Activated CD4-positive, alpha-beta T cell treated with anti-CD3 and anti-CD28 coated beads, Interleukin-2, amount 50 U/mL, for 24 hours (primary cell): ENCODE measurements at regions not wholly inside any gene's neighbourhood (a gene's known extent, or its start where the extent isn't known, plus 50 kb on each side); places are given as distances from the start of the nearest gene placed in this dataset.

Source experiments
- DNase-seq, 2 donors: peaks; one replicate each; pipeline ENCODE4 v3.0.0-alpha.2; 2020; ENCODE audit warnings: low read depth in 1 of 2, low spot score in 1 of 2

DNA sequence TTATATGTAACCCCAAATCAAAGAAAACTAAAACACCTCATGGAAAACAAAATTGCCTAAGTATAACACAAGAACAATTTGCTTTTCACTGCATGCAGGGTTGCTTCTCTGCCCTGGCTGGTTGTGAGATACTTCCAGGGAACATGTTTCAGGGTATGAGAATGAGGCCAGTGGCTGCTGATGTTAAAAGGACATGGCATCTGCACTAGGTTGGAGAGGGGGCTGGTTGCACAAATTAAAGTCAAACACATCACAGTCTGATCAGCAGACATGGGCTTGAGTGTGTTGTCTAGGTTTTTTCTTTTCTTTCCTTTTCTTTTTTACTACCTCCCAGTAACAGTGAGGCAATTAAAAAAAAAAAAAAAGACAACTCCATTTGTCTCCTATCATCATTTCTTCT, 374.9 kb downstream of the MCTP2 start:
- DNase-seq: no peak

DNA sequence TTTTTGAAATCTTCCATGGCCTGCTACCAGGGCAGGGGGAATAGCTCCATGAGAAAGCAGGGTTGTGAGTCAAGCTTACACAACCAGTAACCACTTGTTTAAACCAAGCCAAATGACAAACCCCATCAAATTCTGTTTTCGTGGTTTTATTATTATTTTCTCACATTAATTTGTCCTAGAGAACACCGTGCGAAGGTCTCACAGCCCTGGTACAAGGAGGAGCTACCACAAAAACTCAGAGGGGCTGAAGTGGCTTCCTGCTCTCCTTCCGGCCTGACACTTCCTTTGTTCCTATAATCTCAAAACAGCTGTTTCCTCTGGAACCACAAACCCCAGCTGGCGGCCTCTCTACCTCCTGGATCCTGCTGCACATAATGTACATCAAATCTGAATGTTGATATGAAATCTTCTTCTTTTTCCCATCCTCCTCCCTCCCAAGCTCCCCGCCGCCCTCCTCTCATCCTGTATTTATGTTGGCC, 375.9 kb downstream of the MCTP2 start:
- DNase-seq: no peak

DNA sequence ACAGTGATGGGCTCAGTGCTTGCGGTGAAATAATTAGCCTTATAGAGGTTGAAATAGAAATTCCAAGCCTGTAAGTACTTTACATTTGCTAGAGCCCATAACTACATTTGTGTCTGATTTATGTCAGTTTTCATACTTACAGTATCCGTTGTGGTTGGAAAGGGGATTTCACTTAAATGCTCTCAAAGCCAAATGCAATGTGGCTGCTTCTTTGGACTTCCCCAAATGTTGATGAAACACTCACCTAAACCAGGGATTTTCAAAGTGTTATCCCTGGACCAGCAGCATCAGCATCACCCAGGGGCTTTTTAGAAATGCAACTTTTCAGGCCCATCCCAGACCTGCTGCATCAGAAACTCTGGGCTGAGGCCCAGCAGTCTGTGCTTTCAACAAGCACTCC, 378.7 kb downstream of the MCTP2 start:
- DNase-seq: no peak

DNA sequence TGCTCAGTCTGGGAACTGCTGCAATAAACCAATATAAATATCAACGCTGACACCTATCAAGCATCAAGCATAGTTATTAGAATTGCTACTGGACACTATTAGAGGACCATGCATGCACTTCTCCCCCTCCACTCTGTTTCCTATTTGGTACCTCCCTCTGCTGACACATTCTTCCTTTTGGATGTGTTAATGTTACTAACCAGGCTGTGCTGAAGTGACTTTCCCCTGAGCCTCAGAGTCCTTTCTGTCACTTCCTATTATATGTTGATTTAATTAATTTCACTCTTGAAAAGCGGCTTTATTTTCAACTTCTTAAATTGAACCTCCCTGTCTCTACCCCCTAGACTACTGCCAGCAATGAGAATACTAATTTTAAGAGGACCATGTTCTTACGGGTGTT, 379.1 kb downstream of the MCTP2 start:
- DNase-seq: no peak

DNA sequence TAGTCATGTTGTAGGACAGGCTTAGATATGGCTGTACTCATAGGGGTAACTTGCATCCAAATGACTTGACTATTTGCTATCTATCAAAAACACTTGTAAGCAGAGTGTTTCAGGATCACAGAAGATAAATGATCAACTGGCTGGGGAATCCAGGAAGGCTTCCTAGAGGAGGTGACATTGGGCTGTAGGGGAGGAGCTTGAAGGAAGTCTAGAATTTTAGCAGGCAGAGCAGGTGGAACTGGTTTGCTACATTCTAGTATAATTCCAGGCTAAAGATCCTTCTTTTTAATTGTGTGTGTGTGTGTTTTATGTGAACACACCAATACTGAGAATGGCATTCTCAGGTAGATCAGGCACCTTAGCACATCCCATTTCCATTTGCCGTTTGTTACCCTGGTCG, 380.3 kb downstream of the MCTP2 start:
- no peak for DNase-seq

DNA sequence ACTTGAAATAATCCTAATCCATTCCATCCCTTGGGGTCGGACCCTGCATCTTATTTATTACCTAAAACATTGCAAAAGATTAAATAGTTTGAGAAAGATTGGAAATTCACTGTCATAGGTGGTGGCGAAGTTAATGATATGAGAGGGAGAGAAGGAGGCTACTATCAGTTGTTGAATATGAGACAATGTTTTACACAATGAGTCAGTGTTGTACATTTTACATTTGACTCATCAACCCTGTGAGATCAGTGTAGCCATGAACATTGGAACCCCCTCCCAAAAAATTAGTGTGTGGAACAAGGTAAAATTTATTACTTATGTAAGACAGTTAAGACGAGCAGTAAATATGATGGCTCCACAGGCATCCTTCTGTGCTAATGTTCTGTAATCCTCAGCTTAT, 384.3 kb downstream of the MCTP2 start:
- DNase-seq: no peak

DNA sequence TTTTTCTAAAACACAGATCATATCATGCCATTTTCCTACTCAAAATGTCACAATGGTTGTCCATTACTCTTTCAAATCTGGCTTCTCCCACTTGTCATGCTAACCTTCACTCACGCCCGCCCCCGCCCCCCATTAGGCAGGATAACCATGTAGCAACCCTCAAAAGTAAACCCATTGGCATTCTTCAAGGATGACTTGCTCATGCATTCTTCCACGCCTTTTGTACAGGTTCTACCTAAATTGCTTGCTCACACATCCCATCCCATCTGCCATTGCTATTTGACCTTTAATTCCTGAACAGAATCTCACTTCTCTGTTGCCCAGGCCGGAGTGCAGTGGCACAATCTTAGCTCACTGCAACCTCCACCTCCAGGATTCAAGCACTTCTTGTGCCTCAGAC, 389.3 kb downstream of the MCTP2 start:
- no peak for DNase-seq

DNA sequence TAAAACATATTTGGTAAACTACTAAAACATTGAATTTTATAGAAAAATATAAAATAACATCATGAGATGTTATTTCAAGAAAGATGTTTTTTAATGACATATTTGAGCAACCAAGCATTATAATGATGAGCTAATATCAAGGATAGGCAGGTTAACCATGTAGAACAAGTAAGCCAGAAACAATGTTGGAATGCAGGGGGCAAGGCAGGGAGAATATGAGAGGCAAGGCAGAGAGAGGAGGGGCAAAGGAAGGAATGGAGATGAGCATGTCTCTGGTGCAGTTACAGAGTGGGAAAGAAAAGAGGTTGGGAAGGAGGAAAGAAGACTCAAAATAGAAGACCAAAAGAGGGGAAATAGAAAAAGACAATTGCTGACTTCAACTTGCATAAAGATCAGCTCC, 390.4 kb downstream of the MCTP2 start:
- DNase-seq: no peak

DNA sequence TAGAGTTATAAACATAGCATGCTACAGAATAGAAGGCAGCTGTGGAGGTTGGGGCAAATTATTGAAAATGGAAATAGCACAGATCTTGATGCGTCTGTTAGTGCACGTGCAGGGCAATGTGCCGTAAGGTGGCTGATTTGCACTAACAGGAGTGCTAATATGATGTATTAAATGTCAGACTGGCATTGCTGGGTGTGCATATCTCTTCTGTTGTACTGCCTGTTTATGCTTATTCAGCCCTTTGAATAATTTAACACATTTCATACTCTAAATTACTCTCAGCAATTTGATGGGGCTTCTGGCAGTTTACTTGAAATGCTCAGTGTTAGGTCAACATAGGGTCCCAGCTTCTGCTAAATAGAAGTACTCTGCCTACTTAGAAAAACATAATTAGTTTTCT, 395.6 kb downstream of the MCTP2 start:
- DNase-seq: no peak

DNA sequence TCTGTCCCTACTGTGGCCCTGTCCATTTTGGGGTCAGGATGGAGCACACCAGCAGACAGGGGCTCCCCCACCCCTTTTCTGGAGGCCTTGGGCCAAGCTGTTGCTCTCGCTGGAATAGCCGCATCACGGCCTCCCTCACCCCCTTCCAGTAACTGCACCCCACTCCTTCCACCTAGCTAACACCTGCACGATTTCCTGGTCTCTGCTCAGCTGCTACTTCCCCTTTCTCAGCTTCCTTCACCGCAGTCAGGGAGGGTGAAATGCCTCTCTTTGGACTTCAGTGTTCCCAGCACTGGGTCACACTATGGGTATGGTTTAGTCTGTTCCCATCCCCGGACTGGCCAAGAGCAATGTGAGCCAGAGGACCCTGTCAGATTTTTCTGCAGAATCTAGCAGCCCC, 400.2 kb downstream of the MCTP2 start:
- no peak for DNase-seq

DNA sequence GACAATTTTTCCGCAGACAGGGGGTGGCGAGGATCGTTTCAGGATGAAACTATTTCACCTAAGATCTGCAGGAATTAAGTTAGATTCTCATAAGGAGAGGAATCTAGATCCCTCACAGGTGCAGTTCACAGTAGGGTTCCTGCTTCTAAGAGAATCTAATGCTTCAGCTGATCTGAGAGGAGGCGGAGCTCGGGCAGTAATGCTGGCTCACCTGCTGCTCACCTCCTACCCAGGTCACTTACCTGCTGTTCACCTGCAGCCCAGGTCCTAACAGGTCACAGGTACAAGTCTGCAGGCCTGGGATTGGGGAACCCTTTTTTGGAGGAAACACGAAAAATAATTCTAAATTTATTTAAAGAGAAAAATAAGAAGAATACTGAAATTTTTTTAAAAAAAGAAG, 406.8 kb downstream of the MCTP2 start:
- no peak for DNase-seq

DNA sequence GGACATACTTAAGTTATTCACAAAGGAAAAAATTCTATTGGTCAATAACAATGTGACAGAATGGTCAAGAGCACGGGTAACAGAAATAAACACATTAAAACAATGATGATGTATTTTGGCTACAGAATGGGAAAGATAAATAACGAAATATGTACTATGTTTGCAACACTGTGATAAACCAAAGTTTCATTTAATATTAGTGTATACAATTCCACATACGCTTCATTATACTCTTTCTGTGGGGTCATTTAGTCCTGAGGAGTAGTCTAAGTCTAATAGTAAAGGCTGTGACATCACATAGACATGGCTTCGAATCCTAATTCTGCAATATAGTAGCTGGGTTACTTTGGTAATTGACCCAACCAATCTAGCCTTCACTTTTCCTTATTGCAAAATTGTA, 408.3 kb downstream of the MCTP2 start:
- DNase-seq: no peak

DNA sequence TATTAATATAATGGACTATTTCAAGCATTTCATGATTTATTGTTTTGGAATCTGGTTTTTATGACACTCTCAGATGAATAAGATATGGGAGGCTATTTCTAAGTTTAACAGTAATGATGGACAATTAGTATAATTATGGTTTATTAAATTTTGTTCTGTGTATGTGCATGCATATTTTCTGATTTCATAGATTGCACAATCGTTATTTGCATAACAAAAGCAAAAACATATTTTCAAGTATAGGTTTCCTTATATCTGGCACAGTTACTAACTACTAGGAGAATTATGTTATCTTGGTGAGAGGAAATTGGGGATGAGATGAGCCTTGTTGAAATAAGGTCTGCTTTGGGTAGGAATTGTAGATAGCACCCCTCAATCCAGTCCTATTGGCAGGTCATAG, 413.1 kb downstream of the MCTP2 start:
- no peak for DNase-seq

DNA sequence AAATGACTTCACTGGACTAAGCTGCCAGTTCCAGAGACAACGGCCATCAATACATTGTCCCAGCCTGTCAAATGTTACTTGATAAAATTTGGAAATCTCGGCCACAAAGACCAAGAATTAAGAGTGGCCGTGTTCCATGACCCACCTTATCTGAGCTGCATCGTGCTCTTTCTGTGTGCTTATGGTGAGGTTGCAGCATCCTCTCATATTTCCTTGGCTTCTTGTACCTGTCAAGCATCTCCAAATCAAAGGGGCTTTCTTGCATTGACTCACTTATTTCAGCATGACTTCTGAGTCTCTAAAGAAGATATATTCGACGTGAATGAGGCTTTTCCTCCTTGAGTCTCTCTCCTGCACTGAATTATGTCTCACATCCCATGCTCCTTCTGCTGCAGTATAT, 421.7 kb downstream of the MCTP2 start:
- DNase-seq: no peak

DNA sequence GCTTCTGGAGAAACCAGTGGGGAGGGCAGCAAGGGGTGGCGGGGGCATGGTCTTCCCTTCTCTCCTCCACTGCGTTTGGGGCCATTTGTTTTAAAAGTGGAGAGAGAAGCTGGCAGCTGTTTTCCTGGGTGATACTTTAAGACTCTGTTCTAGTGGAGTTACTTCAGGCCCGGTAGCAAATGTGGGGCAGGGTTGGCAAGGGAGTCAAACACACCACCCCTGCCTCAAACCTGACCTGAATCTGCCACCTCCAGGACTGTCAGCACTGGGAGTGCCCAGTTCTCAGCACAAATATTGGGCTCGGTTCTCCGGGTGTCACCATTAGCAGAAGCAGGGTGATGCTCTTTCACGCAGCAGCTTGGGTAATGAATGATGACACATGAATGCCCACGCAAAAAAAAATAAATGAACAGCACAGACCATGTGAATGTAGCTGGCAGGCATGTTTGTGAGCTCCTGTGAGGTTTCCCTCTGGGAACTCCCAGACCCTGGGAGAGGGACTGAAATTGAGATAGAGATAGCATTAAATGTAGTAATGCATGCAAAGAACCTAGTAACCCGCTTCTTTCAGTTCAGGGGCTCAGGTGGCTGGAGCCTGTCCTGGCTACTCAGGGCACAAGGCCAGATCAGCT, 424.0 kb downstream of the MCTP2 start:
- no peak for DNase-seq

DNA sequence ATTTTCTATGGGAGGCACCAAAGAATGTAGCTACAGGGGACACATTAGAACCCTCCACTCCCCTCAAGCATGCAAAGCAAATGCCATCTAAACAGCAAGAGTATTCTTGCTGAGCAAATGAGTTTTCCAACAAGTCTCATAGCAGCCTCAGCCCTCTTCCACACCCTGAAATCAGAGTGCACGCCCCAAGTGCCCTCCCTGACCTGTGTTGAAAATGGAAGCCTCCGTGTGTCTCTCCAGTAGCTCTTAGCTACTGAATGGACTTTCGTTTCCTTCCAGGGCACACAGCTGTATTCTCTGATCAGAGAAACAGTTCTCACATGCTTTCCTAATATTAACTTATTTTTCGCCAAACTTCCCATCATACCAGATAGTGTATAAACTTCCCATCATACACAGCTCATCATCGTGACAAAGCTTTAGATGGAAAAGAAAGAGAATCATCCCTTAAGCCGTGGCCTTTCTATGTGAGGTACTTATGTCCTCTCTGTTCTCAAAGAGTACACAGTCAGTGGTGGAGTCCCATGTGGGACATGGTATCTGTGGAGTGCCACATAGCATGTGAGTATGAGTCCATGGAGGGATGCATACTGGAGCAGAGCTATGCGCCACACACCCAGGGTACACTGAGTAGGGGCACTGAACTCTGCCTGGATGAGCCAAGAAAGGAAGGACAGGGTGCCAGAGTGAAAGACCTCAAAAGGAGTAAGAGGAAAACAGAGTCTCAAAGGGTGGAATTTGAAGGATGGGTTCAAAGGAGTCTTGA, 434.5 kb downstream of the MCTP2 start:
- DNase-seq: no peak

DNA sequence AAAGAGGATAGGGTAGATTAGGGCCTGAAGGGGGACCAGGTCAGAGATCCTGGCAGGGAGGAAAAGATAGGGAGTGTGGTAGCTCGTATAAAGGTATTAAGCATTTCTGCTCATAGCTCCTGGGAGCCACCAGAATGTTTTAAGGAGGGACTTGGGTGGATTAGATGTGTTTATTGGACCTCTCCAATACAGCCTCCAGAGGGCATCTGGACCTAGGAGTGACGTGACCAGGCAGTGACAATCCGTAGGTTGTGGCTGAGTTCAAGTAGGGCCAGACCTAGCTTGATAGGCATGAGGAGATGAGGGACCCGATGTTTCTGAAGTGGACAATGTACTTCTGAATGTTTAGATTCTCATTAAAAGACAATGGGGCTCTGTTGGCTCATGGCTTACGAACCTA, 435.2 kb downstream of the MCTP2 start:
- DNase-seq: no peak

DNA sequence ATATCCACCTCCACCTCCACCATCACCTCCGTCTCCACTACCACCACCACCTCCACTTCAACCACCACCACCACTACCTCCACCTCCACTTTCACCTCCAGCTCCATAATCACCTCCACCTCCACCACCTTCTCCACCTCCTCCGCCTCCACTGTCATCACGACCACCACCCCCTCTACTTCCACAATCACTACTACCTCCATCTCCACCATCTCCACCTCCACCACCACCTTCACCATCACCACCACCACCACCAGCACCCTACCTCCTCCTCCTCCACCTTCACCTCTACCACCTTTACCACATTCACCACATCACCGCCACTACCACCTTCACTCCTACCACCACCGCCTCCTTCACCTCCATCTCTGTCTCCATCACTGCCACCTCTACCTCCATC, 435.7 kb downstream of the MCTP2 start:
- no peak for DNase-seq

DNA sequence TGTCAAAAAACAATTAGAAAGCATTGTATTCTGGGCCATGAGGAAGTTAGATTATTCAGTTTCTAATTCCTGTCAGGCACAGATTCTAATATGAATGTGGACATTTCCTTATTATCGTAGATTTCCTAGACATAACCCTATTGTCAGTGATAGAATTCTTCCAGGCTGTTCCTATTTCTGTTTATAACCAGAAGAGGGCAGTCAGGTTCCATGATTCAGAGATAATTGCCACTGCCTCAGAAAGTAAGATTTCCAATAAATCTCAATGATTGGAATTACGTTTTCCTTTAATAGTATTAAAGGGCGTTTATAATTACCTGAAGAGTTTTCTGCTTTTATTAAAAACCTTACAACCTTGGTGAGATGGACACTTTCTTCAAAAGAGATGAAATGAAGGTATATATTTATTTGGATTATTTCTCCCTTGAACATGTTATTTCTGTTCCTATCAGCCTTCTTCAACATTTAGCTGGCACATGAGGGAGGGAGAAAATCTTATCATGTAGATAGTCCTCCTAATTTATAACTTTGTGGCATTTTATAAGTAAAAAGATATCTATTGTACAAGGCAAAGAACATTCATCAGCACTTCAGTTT, 439.2 kb downstream of the MCTP2 start:
- DNase-seq: no peak

DNA sequence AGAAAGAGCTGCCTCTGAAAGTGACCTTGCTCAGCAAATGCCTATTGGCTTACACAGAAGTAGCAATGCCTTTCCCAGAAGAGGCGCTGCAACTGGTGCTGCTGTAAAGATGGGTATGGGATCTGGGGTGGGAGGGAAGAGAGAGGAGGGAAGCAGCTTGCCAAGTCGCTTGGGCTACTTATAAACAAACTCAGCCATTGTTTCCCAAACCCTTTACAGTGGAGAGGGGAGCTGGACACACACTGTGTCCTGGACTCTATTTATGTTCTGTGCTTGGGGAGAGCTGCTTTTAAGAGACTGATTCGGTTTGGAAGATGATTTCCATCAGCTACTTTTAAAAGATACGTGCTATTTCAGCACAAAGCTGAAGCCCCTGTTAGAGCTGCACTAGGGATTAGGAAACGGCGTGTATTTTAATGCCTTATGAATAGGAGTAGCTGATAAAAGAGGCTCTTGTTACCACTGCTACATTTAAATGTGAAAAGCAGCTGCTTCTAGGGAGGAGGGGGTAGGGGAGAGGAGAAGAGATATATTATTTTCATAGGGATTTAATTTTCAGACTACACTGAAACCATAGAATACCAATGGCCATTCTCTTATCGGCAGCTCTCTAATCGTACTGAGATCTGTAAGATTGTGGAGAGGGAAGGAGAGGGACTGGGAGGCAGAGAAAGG, 440.6 kb downstream of the MCTP2 start:
- DNase-seq: no peak

DNA sequence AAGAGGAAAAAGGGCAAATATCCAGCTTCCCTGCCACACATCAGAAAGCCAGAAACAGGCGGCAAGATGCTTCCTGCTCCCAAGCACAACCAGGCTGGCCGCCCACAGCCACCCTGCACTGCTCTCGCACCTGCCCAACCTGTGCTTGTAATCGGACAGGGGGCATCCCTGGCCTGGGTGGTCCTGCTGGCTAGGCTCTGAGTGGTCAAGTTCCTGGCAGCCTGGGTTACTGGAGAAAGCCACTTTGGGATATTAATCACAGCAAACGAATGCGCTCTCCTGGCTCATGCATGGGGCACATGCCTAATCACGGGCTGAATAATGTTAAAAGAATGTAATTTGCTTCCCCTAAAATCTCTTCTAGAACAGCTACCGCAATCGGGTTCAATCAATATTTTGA, 442.4 kb downstream of the MCTP2 start:
- no peak for DNase-seq

DNA sequence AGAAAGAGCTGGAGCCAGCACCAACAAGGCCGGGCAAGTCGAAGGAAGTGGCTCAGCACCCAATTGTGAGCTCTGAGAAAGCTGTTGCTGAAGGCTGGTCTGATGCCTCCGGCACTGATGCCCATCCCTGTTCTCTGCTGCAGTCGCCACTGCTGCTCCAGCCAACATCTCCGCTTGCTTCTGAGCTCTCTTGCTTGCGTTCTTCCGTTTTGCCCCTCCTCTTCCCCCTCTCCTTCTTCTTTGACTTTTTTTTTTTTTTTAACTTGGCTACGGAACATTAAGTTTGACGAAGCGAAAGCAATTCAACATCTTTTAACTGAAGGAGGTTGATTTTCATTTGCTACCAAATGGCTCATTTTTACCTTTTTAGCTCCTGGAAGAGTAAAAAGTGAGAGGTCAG, 442.9 kb downstream of the MCTP2 start:
- DNase-seq: no peak
